Fibroblast of pulmonary artery (primary cell): ENCODE measurements at regions not wholly inside any gene's neighbourhood (a gene's known extent, or its start where the extent isn't known, plus 50 kb on each side); places are given as distances from the start of the nearest gene placed in this dataset.

Experiments used
- DNase-seq: peaks from one replicate; pipeline ENCODE4 v3.0.0-alpha.2; 2010; ENCODE audit warnings: low read depth
- H3K4me3 ChIP-seq: replicated peaks from 2 replicates; pipeline ENCODE4 v1.5.1; 2011; ENCODE audit warnings: low read depth, mild to moderate bottlenecking, control low read depth, low read length, moderate library complexity
- CTCF ChIP-seq: IDR thresholded peaks from 2 replicates; pipeline ENCODE4 v1.5.1; 2011; ENCODE audit warnings: mild to moderate bottlenecking, control low read depth, low read length, inconsistent platforms; ENCODE audit errors: missing control alignments

GRCh38 chr21:38679534-38679933 is 126.2 kb upstream of the ETS2 start:
- H3K4me3 ChIP-seq = no peak overlapping the region
- peak; percentile 74 for DNase-seq
- TF ChIP-seq CTCF = no peak

GRCh38 chr21:38680401-38680800 is 125.3 kb upstream of the ETS2 start:
- TF ChIP-seq CTCF = no peak
- H3K4me3 ChIP-seq = no peak overlapping the region
- no peak for DNase-seq

DNA sequence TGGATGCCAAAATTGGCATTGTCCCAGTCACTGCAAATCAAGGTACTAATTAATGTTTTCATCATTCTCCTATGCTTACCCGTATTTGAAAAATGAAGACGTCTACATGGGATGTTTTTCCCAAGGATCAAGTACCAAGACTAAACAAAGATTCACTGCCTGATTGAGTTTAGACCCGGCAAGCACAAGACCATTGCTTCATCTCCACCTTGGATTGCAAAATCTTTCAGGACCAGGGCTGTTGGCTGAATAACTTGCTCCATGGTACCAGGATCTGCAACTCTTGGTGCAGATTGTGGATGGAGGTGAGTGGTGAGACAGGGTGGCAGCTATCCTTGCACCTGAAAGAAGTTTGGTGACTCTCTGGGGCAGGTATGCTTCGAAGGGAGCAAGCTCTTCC is 122.5 kb upstream of the ETS2 start:
- peak; percentile 49 for DNase-seq
- H3K4me3 ChIP-seq = no peak overlapping the region
- no peak for TF ChIP-seq CTCF

GRCh38 chr21:38688068-38688467 is 117.7 kb upstream of the ETS2 start:
- no peak overlapping the region for H3K4me3 ChIP-seq
- DNase-seq = no peak
- TF ChIP-seq CTCF = no peak

DNA sequence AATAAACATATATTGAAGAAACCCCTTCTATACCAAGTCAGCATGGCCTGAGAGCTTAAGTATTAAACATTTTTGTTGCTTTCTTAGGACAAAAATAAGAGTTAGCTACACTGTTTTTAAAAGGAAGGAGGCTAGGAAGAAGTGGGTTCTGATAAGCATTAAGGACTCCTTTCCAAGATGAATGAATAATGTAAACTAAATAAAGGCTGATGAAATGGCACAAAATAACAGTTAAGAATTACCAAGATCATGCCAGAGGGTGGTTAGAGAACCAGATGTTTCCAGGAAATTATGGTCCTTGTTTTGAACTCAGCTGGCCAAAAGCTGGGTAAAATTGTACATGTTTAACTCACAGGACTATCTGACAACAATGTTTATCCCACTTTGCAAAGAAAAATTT is 114.1 kb upstream of the ETS2 start:
- no peak for TF ChIP-seq CTCF
- DNase-seq = no peak
- H3K4me3 ChIP-seq = no peak overlapping the region

GRCh38 chr21:38696579-38696978 is 109.2 kb upstream of the ETS2 start:
- DNase-seq = no peak
- no peak for TF ChIP-seq CTCF
- H3K4me3 ChIP-seq = no peak overlapping the region

DNA sequence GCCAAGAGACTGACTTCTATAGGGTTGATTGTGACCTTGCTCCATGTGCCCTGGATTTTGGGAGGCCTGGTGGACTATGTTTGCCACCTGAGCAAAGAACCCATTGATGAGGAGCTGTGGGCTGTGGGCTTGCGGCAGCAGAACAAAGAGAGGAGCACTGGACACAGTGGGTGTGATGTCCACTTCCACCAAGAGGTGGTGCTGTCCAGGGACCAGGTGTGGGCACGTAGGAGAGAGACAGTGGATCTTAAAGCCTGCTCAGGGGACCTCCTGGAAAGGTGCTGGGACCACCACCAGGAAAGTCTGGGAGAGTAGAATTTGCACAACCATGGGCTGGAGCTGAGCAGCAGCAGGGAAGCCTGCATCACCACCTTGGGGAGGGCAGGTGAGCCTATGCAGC is 106.7 kb upstream of the ETS2 start:
- H3K4me3 ChIP-seq = no peak overlapping the region
- peak; percentile 19 for TF ChIP-seq CTCF
- DNase-seq = no peak
